ENCODE measurements at regions not wholly inside any gene's neighbourhood (a gene's known extent, or its start where the extent isn't known, plus 50 kb on each side); places are given as distances from the start of the nearest gene placed in this dataset.

DNA sequence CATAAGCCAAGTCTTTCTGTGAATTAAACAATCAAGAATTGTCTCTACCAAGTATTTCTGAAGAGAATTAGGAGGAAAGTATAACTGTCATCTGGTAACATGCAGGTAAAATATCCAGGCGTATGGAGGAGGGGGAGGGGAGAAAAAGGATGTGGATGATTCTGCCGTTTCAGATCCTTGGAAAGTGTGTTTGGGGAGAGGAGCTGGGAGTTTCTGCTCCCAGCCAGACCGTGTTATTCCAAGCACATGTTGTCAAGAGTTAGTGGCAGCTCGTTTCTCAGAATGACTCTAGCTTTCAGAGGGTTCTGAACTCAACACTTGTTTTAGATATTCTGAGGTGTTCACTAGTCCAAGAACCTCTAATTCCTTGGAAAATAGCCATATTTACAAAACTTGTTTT lies 137.6 kb downstream of the FAM124B start:
- no peaks in the 10 kb centered on the region for H3K4me1 ChIP-seq
- H3K27ac ChIP-seq = no peak overlapping the region
- no peaks in the 10 kb centered on the region for H3K36me3 ChIP-seq (ENCODE audit: control insufficient read depth, insufficient read depth, low read length)
- H3K4me3 ChIP-seq (ENCODE audit: low read depth, low read length) = no peak overlapping the region
- TF ChIP-seq CTCF (IDR thresholded peaks at IDR 0.05) = no peak
- H2AFZ ChIP-seq = no peak overlapping the region
- no peak overlapping the region for H3K4me2 ChIP-seq (ENCODE audit: low read length)
- H3K9me3 ChIP-seq (ENCODE audit: control insufficient read depth, low read length) = no peaks in the 10 kb centered on the region
- H3K27me3 ChIP-seq (ENCODE audit: control insufficient read depth, insufficient read depth, low read length) = no peaks in the 10 kb centered on the region
- H3K79me2 ChIP-seq = no peaks in the 10 kb centered on the region
- no peak overlapping the region for H3K9ac ChIP-seq

- no peak overlapping the region for H2AFZ ChIP-seq
- H3K27ac ChIP-seq = no peak overlapping the region
- H3K9me3 ChIP-seq (ENCODE audit: control insufficient read depth, low read length) = no peaks in the 10 kb centered on the region
- no peak overlapping the region for H3K4me3 ChIP-seq (ENCODE audit: low read depth, low read length)
- no peak overlapping the region for H3K4me2 ChIP-seq (ENCODE audit: low read length)
- no peaks in the 10 kb centered on the region for H3K27me3 ChIP-seq (ENCODE audit: control insufficient read depth, insufficient read depth, low read length)
- TF ChIP-seq CTCF (IDR thresholded peaks at IDR 0.05) = no peak
- H3K4me1 ChIP-seq = no peaks in the 10 kb centered on the region
- no peaks in the 10 kb centered on the region for H3K36me3 ChIP-seq (ENCODE audit: control insufficient read depth, insufficient read depth, low read length)
- no peaks in the 10 kb centered on the region for H3K79me2 ChIP-seq
- no peak overlapping the region for H3K9ac ChIP-seq
Measured at GRCh38 chr2:224263571-224264043, 138.3 kb downstream of the FAM124B start.

DNA sequence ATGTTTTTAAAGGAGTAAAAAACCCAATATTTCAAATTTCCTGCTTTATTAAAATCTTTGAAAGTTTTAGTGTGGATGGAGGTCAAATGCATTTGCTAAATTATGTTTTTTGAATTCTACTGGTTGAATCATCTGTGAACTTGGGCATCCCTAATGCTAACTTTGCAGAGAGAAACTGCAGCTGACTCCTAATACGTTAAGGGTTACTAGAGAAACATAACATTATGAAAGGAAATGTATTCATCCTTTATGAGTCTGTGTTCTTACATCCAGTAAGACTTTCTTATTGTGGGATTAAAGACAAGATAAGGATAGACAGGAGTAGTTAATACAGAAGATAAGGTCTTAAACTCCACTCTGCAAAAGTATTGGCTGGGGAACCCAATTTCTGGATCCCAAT lies 140.6 kb downstream of the FAM124B start:
- Histone ChIP-seq H2AFZ (no peak overlapping the region), H3K4me1 (no peaks in the 10 kb centered on the region), H3K4me2 (ENCODE audit: low read length) (no peak overlapping the region), H3K27ac (no peak overlapping the region), H3K27me3 (ENCODE audit: control insufficient read depth, insufficient read depth, low read length) (no peaks in the 10 kb centered on the region), H3K79me2 (no peaks in the 10 kb centered on the region), H3K9ac (no peak overlapping the region), H3K9me3 (ENCODE audit: control insufficient read depth, low read length) (no peaks in the 10 kb centered on the region), H3K4me3 (ENCODE audit: low read depth, low read length) (no peak overlapping the region), H3K36me3 (ENCODE audit: control insufficient read depth, insufficient read depth, low read length) (no peaks in the 10 kb centered on the region)
- no peak for TF ChIP-seq CTCF (IDR thresholded peaks at IDR 0.05)

- H3K79me2 ChIP-seq = no peaks in the 10 kb centered on the region
- H3K4me2 ChIP-seq (ENCODE audit: low read length) = no peak overlapping the region
- no peak for TF ChIP-seq CTCF (IDR thresholded peaks at IDR 0.05)
- H3K36me3 ChIP-seq (ENCODE audit: control insufficient read depth, insufficient read depth, low read length) = no peaks in the 10 kb centered on the region
- H3K27ac ChIP-seq = no peak overlapping the region
- H3K4me3 ChIP-seq (ENCODE audit: low read depth, low read length) = no peak overlapping the region
- no peaks in the 10 kb centered on the region for H3K27me3 ChIP-seq (ENCODE audit: control insufficient read depth, insufficient read depth, low read length)
- H3K4me1 ChIP-seq = no peaks in the 10 kb centered on the region
- H3K9me3 ChIP-seq (ENCODE audit: control insufficient read depth, low read length) = no peaks in the 10 kb centered on the region
- H2AFZ ChIP-seq = no peak overlapping the region
- H3K9ac ChIP-seq = no peak overlapping the region
Measured at GRCh38 chr2:224260372-224261020, 141.4 kb downstream of the FAM124B start.

- Histone ChIP-seq H2AFZ (no peak overlapping the region), H3K27me3 (ENCODE audit: control insufficient read depth, insufficient read depth, low read length) (no peaks in the 10 kb centered on the region), H3K4me2 (ENCODE audit: low read length) (no peak overlapping the region), H3K9me3 (ENCODE audit: control insufficient read depth, low read length) (no peaks in the 10 kb centered on the region), H3K36me3 (ENCODE audit: control insufficient read depth, insufficient read depth, low read length) (no peaks in the 10 kb centered on the region), H3K9ac (no peak overlapping the region), H3K4me3 (ENCODE audit: low read depth, low read length) (no peak overlapping the region), H3K79me2 (no peaks in the 10 kb centered on the region), H3K27ac (no peak overlapping the region), H3K4me1 (no peaks in the 10 kb centered on the region)
- no peak for TF ChIP-seq CTCF (IDR thresholded peaks at IDR 0.05)
Measured at GRCh38 chr2:224259831-224260230, 142.1 kb downstream of the FAM124B start.

Data from parathyroid adenoma (tissue), 2 donors.